ENCODE measurements at regions not wholly inside any gene's neighbourhood (a gene's known extent, or its start where the extent isn't known, plus 50 kb on each side); places are given as distances from the start of the nearest gene placed in this dataset.

DNA sequence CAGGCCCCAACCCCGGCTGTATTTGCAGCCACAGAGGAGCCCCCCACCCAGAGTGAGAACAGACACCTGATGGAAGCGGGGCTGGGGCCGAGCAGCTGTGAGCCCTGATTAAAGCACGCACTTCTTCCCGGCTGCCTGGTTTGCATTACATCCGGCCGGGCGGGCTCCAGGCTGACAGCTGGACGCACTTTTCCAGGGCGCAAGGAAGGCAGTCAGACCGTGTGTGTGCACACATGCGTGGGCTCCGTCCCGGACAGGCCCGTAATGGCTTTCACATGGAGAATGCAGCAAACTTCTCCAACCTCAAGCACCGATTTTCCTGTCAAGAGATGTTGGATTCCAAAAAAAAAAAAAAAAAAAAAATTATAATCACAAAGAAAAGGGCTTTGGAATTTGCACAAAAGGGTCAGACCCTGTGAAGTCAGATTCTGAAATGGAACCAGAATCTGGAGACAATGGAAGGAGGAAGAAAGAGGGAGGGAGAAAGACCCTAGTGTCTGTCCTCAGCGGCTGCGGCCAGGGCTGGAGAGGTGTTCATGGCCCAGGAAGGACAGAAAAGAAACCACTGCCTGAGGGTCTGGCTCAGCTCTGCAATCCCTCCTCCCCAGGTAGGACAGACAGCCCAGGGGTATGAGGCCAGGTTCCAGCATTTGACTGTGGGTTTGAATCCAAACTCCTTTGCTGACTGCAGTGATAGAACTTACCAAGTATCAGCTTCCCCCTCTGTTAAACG lies 365.5 kb downstream of the MN1 start:
- no peak for DNase-seq

DNA sequence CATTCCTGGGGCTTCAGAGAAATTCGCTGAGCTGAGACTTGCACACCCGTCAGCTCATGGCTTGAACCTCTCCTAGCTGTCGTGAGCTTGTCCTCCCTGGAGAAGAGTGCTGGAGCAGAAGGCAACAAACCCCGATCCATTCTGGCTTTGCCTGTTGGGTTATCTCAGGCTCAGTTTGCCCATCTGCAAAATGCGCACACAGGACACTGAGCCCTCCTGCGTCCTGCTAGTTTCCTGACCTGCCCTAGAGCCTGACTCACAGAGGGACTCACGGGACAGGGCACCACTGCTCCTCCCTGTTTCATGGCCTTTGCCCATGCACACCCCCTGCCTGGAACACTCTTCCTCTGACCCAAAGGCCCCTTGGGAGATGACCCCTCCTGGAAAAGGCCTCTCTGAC lies 365.0 kb downstream of the MN1 start:
- no peak for DNase-seq

DNA sequence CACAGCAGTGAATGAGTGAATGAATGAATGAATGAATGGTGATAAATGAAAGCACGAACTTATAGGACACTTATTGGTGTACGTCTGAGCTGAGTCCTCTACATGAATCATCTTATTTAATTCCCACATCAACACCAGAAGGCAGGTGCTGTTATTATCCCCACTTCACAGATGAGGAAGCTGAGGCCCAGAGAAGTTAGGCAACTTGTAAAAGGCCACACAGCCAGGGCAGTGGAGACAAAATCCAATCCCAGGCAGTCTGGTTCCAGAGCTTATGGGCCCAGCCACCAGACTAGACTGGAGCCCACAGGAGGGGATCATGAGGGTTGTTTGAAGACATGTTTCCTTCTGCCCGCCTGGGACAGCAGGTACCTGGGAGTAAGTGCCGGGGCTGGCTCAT lies 364.0 kb downstream of the MN1 start:
- DNase-seq = no peak

DNA sequence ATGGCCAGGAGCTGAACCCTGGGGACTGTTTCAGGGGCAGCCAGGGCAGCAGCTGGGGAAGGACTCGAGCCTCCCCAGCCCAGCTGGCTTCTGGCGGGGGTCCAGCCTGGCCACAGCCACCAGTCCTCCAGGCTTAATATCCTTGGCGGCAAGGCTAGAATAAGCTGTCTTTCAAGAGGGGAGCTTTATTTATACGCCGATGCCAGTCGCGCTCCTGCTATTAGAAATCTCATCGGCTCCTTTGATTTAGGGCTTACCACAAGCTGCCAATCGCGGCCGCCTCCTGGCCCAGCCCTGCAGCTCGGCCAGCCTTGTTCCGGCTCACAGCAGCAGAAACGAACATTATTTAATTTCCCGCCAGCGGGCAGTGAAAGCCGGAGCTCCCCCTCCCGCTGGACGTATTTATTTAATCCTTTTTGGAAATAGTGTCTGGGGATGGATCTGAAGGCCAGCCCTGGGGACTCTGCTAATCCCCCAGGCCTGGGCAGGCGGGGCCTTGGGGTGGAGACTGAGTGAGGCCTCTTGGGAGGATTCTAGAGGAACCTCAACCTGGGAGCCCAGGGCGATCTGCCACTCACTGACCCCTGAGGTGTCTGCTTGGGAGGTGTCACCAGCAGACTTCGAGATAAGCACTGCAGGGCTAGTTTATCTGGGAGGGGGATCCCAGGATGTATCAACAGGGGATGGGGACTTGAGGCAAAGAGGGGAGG lies 363.1 kb downstream of the MN1 start:
- no peak for DNase-seq

DNA sequence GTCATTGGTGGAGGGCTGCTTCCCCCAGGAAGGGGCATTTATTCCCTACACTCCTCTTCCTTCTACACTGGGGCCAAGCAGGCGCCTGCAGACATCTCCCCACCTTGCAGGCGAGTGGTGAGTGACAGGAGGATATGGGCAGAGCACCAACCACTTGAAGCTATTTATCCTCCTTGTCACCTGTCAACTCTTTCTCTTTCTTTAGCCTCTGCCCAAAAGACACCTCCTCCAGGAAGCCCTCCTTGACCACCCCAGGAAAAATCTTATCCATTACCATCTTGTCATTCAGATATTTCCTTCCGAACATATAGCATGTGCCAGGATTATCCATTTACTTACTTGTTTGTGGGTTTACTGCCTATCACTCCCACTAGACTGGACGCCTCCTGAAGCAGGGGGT lies 362.4 kb downstream of the MN1 start:
- DNase-seq = no peak

DNA sequence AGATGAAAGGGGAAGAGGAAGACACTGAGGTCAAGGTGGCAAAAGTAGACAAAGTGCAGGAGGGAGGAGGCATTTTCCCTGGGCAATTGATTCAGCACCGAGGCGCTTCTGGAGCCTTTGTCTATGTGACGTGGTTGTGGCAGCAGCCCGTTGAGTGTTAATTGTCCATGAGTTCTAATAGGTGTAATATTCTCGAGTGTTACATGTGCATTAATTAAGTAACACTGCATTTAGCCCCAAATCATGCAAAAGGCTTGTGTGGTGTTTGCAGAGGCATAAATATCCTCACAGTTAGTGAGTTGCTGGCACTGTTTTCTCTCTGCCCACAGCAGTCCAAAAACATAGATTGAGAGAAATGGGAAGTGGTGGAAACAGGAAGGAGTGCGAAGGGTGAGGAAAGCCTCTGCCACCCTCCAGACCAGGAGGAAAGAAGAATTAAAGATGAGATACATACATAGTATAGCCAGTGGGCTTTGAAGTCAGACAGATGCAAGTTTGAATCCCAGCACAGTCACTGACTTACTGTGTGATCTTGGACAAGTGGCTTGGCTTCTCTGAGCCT lies 361.2 kb downstream of the MN1 start:
- DNase-seq = no peak

DNA sequence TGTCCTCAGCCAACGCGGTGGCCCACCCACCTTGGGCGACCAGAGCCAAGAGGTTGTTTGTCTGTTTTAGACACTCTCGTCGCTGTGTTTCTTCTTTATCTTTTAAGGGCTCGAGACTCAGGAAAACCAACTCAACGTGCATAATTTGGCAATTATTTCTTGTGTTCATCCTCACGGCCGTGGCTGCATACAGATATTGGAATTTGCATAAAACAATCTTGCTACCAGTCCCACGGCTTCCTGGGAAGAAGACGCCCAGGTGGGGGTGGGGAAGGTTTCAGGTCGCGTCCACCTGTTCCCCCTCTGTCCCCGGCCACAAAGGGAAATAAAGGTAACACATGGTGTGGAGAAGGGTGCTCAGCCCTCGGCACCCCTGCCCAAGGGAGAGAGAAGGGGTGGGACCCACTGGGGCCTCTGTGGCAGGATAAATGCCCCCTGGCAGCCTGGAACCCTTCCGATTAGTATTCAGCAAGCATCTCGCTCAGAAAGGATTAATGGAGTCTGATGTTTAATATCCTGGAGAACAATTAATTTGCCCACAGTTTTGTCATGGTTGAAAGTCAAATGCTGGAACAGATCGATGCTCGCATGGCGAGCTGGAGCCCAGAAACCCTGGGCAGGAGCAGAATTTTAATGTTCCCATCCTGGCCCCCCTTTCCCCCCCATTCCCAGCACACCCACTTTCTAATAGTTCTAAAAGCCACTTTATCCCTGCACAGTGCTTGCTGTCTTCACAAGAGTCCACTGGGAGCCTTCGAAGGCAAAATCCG lies 359.7 kb downstream of the MN1 start:
- no peak for DNase-seq

DNA sequence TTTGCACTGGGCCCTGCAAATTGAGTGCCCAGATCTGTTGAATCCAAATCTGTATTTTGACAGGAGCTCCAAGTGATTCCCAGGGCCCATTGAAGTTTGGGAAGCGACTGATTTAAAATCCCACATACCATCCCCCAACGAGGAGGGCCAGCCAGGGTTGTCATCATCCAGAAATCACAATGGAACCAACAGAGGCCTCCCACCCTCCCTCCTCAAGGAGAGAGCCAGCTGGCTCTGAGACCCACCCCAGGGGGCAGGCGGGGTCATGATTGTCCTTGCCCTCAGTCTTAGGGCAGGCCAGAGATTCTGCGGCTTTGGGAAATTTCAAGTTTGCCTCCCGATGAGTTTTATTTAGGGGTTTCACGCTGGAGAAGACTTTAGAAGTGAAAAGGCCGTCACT lies 358.2 kb downstream of the MN1 start:
- DNase-seq = no peak

DNA sequence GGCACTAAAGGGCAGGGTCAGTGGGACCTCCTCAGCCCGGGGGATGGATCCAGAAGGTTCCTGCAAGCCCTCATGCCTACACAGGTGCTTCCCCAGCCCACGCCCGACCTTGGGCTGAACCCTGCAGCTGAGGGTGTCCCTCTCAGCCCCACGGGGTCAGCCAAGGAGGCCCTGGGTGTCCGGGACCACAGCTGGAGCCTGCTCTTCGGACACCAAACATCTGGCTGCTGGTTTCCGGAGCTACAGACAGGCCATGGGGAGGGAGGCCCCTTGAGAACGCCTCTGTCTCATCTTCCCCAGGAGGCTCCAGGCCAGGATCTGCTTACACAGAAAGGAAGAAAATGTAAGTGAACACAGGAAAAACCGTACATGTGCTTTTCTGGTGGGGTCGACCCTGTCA lies 355.7 kb downstream of the MN1 start:
- DNase-seq = no peak

DNA sequence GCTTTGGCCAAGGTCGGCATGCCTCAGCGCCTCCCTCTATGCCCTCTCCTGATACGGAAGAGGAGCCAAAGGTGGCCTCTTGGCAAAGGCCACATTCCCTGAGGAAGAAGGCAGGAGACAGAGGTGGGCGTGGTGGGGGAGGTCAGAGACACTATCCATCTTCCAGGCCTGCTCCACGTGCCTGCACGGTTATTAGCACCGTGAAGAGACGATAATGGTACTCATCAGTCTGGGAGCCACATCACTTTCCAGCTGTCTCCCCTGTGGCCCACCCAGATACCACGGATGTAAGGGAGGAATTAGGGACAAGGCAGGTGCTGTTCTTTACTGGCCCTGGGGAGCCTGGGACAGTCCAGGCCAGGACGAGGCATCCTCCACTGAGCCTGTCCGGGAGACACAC lies 354.3 kb downstream of the MN1 start:
- no peak for DNase-seq

DNA sequence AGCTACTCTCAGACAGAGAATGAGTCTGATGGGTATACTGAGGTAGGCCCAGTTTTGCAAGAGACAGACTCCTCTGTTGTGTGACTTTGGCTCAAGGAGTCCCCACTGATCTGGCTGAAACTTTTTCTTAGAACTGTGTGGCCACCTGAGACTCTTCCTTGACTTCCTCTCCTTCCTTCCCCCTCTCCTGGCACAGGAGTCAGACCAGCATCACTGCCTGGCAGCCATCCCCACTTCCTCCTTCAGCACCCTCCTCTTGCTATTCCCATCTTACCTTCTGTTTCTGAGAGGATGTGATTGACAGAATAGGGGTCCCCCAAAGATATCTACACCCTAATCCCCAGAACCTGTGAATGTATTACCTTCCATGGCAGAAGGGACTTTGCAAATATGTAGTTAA lies 351.1 kb downstream of the MN1 start:
- DNase-seq = no peak

DNA sequence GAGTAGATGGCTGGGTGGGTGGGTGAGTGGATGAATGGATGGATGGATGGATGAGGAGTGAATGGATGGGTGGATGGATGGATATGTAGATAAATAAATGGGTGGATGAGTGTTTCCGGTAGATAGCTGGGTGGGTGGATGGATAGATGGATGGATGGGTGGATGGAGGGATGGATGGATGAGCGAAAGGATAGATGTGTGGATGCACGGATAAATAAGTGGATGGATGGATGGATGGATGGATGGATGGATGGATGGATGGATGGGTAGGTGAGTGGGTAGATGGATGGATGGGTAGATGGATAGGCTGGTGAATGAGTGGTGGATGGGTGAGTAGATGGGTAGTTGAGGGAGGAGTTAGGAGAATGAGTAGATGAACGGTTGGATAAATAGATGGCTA lies 349.3 kb downstream of the MN1 start:
- no peak for DNase-seq

DNA sequence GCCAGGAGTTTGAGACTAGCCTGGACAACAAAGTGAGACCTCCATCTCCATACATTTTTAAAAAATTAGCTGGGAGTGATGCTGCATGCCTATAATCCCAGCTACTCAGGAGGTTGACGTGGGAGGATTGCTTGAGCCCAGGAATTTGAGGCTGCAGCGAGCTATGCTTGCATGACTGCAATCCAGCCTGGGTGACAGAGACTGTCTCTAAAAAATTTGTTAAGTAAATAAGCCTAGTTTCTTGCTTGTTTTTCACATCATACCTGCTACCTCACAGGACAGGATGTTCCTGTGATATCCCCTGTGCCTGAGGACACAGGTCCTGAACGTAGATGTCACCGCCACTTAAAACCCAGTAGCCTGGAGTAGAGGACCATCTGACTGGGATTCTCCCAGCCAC lies 348.6 kb downstream of the MN1 start:
- no peak for DNase-seq

DNA sequence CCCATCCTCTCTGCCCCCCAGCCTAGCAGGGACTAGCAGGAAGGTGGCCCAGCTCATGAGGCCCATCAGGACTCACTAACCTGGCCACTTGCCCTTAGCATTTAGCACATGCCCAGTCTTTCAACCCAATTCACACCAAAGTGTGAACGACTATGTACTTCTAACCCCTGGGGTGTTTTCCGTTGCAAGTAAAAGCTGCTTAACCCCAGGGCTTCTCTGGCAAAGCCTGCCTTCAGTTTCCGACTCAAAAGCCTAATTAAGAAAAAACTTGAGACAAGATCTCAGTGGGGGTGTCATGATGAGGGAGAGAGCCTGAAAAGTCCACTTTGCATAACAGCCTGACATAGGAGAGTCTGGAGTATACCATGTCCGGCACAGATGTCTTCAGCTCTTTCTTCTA lies 347.8 kb downstream of the MN1 start:
- DNase-seq = no peak

DNA sequence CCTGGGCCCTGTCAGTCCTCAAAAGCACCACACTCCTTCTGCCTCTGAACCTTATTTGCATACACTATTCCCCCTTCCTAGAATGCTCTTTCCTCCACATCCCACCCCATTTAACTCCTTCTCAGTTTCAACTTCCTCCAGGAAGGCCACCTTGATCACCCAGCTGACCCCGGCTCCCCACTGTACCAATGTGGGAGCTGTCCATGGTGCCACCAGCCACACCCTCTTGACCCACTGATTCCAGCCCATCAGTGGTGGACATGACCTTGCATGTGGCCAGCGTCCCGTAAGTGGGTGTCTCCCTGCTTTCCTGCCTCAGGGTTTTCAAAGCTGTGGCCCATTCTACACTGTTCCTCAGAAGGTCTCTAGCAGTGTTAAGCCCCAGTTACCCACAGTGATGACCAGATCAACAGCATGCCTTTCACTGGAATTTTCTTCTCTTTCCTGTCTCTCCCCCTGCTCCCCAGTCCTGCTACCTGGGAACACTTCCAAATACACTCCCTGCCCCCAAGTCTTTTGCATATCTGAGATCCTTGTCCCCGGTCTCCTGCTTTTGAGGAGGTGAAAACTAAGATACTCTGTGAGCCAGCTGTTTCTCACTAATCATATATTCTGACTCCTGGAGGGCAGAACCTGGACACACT lies 346.6 kb downstream of the MN1 start:
- no peak for DNase-seq

DNA sequence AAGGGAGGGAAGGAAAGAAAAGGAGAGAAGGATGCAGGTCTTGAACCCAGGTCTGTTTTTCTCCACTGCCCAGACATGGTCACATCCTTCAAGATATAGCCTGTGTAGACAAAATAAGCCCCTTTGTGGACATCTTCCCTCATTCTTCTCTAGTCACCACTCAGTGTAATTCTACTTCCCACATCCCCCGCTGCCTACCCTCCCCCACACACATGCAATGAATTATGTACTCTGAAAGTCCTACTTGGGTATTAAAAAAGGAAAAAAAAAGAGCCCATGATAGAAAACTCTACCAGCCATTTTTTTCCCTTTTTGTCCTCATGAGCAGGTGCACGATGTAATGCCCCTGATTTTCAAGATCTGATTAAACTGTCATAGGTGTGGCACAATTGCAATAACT lies 346.0 kb downstream of the MN1 start:
- no peak for DNase-seq

DNA sequence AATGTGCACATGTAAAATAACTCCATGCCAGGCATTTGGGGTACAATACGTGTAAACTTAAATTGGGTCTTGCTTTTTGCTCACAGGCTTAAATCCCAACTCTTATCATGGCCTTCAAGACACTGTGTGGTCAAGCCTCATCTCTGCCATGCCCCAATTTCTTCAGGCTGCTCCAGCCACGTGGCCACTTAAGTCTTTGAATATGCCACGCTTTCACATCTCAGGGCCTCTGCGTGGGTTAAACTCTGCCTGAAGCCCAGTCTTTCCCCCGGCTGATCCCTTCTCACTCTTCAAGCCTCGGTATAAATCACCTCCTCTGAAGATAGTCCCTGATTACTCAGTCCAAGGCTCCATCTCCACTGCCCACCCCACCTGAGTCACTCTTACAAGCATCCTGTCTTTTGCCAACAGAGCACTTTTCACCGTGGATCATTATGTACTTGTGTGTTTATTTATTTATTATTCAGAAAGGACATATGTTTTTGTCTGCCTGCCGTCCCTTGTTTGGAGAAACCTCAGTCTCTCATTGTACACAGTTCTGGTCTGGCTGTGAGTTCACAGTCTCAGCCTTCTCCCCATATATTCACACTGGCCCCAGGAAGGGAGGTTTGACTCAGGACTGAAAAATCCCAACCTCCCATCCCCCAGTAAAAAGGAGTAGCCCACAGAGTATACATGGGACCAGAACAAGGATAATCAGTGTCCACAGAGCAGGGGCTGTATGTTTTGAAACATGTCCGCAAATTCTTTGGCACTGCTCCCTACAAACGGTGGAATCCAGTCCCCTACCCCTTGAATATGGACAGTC lies 344.7 kb downstream of the MN1 start:
- DNase-seq = peak; percentile 4

DNA sequence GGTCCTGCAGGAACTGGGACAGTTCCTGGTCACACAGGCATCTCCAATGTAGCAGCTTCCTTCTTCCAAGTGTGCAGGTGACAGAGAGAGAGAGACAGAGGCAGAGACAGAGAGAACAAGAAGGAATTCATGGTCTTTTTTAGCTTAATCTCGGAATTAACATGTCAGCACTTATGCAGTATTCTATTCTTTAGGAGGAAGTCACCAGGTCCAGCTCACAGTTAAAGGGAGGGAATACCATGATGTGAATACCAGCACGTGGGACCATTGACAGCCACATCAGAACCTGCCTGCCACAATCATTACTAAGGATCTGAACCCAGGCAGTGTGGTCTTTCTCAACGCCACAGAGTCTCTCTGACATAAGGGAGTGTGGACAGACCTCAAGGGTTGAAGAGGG lies 341.6 kb downstream of the MN1 start:
- no peak for DNase-seq

DNA sequence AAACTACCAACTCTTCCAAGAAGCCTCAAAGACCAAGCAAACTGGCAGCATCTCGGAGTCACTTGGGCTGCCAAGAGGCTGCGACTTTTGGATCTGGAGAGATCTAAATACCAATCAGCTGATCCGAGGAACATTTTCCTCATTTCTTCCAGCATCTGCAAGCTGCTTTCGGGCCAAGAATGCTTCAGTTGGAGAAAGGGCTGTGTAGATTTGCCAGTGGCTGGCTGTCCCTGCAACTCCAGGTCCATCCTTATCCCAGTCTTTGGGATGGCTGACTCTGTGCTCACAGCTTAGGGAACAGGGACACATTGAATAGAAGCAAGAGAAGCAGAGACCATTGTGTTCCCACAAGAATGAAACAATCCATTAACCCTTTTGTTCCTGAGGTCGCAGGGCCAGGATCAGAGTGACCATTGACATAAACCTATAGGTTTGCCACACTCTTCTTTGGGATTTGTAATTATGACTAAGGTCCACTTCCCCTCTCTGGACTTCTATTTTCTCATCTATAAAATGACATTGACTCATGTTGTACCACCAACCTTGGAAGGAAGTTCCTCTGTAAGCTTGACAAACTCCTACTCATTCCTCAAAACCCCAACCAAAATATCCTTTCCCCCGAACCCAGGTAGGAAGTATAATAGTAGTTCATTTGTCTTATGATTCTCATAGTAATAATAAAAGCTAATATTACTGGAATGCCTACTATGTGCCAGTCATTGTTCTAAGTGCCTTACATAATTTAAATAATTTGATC lies 340.8 kb downstream of the MN1 start:
- DNase-seq = no peak

DNA sequence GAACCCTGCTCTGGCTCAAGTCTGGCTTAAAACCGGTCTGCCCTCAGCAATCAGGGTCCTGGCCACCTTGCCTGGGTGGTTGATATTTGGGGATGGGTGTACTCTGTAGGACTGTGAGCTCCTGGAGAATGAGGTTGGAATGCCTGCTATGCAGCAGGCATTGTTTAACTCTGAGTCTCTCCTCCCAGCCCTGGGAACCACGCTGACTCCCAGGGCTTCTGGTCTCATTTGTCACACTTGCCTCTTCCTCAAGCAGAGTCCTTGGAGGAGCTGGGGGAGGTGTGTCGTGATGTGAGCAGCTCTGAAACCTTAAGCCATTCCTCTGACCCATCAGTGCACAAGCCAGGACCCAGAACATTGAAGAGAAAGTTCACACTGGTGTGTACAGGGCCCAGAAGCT lies 340.1 kb downstream of the MN1 start:
- no peak for DNase-seq

DNA sequence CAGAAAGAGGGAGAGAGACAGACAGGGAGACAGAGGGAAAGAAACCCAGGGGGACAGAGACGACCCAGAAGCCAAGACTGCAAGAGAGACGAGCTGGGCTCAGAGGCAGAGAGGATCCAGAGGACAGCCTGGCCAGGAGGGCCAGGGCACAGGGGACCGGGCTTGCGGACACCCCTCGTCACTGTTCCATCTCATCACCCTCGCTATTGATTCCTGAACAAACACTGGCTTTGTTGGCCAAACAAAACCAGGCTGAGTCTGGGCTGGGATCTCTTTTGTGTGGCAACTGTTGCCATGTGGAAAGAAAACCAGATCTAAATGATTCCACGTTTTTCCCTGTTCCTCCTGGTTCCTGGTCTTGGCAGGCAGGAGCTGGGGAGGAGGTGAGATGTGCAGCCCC lies 339.4 kb downstream of the MN1 start:
- no peak for DNase-seq
